HG02642 (cell line): ENCODE measurements at regions not wholly inside any gene's neighbourhood (a gene's known extent, or its start where the extent isn't known, plus 50 kb on each side); places are given as distances from the start of the nearest gene placed in this dataset.

Source experiments
- ATAC-seq: cut with Tn5 transposase; IDR thresholded peaks from one replicate; pipeline ENCODE4 v1.9.1; 2021; ENCODE audit warnings: mild to moderate bottlenecking; ENCODE audit not compliant: unreplicated experiment, poor library complexity

- ATAC-seq = peak; percentile 74
These were observed 547.0 kb downstream of the ARAP2 start for GRCh38 chr4:35697210-35697736.

DNA sequence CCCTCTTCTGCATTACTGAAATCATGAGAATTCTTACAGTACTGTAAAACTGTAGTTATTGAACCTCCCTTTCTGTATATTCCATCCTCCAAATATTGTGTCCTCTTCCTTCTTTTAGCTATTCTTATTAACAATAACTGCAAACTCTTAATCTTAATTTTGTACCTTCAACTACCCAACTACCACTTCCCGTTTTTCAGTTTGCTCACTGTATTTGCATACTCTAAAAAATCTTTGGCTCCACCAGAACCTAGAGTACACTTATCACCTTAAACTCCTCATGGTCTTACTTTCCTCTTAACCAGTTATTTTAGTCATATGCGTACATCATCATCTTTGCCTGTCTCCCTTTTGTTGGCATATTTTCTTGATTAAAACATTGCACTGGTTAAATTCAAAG, 543.7 kb downstream of the ARAP2 start:
- no peak for ATAC-seq

DNA sequence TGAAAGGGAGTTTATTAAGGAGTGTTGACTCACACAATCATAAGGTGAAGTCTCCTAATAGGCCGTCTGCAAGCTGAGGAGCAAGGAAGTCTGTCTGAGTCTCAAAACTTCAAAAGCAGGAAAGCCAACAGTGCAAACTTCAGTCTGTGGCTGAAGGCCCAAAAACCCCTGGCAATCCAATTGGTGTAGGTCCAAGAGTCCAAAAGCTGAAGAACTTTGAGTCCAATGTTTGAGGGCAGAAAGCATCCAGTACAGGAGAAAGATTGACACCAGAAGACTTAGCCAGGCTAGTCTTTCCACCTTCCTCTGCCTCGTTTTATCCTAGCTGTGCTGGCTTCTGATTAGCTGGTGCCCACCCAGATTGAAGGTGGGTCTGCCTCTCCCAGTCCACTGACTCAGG, 535.2 kb downstream of the ARAP2 start:
- no peak for ATAC-seq

- ATAC-seq = no peak
These were observed 534.0 kb downstream of the ARAP2 start for GRCh38 chr4:35710343-35710742.

DNA sequence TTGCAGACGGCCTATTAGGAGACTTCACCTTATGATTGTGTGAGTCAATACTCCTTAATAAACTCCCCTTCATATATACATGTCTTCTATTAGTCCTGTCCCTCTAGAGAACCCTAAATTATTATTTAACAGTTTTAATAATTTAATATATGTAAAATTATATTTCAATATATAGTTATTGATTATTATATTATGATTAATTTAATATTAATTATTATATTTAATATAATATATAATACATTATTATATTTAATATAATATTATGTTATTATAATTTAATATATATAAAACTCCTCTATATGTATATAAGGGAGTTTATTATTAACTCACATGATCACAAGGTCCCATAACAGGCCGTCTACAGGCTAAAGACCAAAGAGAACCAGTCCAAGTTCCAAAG, 533.2 kb downstream of the ARAP2 start:
- ATAC-seq = no peak

DNA sequence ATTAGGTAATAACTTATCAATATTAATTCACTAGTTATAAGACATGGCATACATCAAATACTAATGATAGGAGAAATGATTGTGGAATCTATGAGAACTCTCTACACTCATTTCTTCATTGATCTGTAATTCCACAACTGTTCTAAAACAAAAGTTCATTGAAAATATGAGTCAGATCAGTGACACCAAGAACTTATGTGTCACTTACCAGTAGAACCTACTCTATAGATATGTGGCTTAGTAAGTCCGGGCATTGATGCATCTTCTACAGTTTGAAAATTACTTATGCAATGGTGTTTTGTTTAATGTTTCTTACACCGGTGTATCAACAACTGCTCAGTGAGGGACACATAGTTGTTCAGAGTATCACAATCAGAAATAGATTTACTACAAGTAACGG, 520.3 kb downstream of the ARAP2 start:
- no peak for ATAC-seq

DNA sequence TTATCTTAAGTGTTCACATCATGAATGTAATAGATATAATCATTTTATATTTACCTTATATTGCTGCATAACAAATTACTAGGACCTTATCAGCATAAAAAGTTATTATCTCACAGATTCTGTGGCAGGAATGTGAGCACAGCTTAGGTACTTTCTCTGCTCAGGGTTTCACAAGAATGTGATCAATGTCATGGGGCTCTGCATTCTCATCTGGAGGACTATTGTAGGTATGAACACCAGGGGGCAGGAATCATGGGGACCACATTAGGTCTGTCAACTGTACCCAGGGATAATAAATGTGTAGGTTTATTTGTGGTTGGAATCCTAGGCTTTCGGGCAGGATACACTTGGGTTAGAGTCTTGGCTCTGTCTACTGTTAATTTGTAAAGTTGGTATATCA, 519.2 kb downstream of the ARAP2 start:
- ATAC-seq = no peak

DNA sequence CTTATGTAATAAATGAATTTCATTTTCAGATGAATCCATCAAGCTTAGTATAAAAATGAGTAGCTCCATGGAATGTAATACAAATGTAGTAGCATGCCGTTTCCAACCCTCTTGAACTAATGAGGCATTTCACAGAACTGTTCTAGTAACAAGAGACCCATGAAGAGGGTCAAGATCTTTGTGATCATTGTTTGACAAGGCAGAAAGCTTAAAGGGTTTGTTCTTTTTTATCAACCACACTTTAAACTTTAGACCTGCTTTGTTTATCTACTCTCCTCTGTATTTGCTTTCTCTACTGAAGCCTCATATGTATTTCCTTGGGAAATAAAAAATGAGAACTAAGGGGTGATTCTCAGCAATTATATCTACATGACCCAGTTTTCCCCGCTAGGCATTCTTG, 513.9 kb downstream of the ARAP2 start:
- ATAC-seq = no peak

GRCh38 chr4:35734381-35735098, 509.8 kb downstream of the ARAP2 start:
- ATAC-seq = peak; percentile 56

GRCh38 chr4:35739308-35739707, 505.0 kb downstream of the ARAP2 start:
- ATAC-seq = no peak

GRCh38 chr4:35754047-35754446, 490.3 kb downstream of the ARAP2 start:
- no peak for ATAC-seq

- ATAC-seq = no peak
These were observed 486.5 kb downstream of the ARAP2 start for GRCh38 chr4:35757836-35758235.

GRCh38 chr4:35760807-35761206, 483.5 kb downstream of the ARAP2 start:
- no peak for ATAC-seq

DNA sequence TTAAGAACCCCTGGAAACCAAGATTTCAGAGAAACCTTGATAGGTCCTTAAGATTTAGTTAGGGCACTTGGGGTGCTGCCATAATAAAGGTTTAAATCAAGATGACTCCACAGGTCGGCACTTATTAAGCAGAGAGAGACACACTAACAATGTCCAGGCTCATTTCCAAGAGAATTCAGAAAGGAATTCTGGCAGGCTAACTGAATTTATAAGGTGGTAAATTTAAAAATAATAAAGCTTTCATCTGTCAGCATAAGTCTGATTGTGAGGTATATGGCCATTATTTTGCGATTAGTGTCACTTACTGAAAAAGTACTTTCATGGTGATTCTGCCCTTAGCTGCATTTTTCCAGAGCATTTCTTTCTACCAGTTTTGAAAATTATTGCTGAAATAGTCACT, 472.7 kb downstream of the ARAP2 start:
- ATAC-seq = no peak

- no peak for ATAC-seq
These were observed 472.0 kb downstream of the ARAP2 start for GRCh38 chr4:35772291-35772690.

DNA sequence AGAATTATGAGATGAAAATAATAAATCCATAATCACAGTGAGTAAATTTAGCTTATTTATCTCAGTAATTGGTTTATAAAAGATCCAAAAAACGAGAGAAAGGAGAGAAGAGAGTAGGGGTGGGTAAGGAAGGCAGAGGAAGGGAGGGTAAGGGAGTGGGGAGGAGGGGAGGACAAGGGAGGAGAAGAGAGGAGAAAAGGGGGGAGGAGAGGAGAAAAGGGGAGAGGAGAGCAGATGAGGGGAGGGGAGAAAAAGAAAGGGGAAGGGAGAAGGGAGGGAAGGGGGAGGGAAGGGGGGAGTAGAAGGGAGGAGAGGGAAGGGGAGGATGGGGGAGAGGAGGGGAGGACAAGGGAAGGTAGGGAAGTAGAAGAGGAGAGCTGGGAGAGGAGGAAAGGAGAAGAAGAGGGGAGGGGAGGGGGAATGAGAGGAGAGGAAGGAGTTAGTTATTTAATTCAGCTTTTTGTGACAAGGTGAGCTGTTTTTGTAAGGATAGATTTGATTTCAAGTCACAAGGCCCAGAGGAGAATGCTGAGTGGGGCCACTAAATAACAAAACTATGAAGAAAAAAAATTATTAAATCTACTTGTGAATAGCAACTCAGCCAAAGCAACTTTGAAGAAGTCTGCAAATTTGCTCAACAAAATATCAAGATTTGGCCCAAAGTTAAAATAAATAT, 454.3 kb downstream of the ARAP2 start:
- no peak for ATAC-seq

DNA sequence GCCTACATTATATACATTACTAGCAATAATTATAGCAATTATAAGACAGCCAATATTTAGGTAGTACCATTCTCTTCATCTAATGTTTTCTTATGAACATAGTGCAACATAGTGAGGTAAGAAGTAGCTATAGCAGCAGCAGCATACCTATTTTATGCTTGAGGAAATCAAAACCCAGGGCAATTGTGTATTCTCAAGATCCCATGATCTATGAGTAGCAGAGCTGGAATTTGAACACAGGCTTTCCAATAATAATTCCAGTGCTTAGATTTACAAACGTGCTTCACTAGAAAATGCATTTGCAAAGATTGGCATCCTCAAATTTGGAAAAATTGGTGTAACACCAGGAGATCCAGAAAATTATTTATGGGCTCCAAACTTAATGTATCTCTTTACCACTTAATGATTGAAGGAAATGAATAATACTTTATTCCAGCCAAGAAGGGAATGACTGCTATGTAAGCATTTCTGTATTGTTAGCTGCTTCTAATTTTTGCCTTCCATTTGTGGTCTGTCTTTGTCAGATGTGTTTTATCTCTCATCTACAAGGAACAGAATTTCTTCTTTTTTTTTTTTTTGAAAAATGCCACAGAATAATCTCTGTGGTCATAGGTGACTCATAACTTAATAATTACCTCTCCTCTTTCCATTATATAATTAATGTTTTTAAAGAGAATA, 451.1 kb downstream of the ARAP2 start:
- no peak for ATAC-seq

DNA sequence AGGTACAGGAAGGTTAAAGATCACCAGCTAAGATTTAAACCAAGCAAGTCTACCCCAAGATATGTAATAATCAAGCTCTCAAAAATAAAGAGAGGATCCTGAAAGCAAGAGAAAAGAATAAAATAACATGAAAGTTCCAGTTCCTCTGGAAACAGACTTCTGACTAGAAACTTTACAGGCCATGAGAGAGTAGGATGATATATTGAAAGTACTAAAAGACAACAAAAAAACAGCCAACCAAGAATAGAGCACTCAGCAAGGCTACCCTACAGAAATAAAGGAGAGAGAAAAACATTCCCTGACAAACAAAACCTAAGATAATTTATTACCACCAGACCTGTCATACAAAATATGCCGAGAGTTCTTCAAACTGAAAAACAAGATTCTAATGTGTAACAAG, 450.5 kb downstream of the ARAP2 start:
- no peak for ATAC-seq

DNA sequence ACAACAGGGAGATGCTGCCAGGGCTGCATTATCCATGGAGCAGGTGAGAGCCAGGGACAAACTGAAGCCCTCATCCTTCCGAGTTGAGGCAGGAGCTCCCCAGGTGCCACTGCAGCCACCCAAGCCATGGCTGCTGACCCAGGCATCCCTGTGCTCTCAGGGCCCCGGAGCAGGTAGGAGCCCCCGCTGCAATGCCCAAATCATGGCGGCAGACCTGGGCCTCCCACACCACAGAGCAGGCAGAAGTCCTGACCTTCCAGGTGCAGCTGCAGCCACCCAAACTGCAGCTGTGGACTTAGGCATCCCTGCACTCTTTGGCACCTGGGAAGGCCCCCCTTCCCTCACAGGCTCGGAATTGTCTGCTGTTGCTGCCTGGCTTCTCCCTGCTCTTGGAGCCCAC, 443.6 kb downstream of the ARAP2 start:
- ATAC-seq = no peak

GRCh38 chr4:35802644-35803043, 441.7 kb downstream of the ARAP2 start:
- no peak for ATAC-seq

DNA sequence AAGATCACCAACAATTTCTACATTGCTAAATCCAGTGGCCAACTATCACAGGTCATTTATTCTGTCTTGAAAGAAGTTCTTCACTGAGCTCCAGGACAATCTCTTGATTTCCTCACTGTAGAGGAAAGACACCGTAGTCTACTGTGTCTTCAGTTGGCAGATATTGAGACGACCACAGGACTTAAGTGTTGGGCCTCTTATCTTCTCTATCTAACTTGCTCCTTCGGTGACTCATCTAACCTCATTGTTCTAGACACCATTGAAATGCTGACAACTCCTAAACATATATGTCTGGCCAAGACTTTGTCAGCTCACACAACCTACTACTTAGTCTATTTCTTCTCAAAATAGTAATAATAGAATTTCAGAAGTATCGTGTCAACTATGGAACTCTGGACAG, 425.8 kb downstream of the ARAP2 start:
- no peak for ATAC-seq
